CD14-positive monocyte (primary cell): ENCODE measurements at regions not wholly inside any gene's neighbourhood (a gene's known extent, or its start where the extent isn't known, plus 50 kb on each side); places are given as distances from the start of the nearest gene placed in this dataset.

ENCODE experiments used
- DNase-seq, 3 donors: peaks; one replicate each; pipeline ENCODE4 v3.0.0-alpha.2; 2011 to 2022
- H2AFZ ChIP-seq: 2 replicates; pipeline ENCODE4 v1.6.0; 2012; ENCODE audit warnings: mild to moderate bottlenecking, low read depth, low read length, inconsistent platforms; ENCODE audit not compliant: insufficient read depth, poor library complexity, severe bottlenecking
- H3K27ac ChIP-seq, 2 donors: 1 replicate in 1 of 2; 2 replicates in 1 of 2; pipeline ENCODE4 v1.5.1; 2012 to 2013; ENCODE audit warnings: low read length in 2 of 2, control low read depth in 1 of 2, inconsistent platforms in 1 of 2, low read depth in 1 of 2, mild to moderate bottlenecking in 1 of 2
- H3K27me3 ChIP-seq, 2 donors: one replicate each; pipeline versions ENCODE4 v1.6.0 to v1.6.1; 2011 to 2013; ENCODE audit warnings: low read length in 2 of 2; ENCODE audit not compliant: control insufficient read depth in 2 of 2, insufficient read depth in 2 of 2
- H3K36me3 ChIP-seq, 2 donors: replicated peaks in 1 of 2; 1 replicate in 1 of 2; 2 replicates in 1 of 2; pipeline versions ENCODE4 v1.5.1 to v1.6.1; 2012 to 2013; ENCODE audit warnings: low read length in 2 of 2, control low read depth in 1 of 2, inconsistent platforms in 1 of 2, mild to moderate bottlenecking in 1 of 2; ENCODE audit not compliant: insufficient read depth in 2 of 2, control insufficient read depth in 1 of 2
- H3K4me1 ChIP-seq, 2 donors: 1 replicate in 1 of 2; 2 replicates in 1 of 2; pipeline versions ENCODE4 v1.5.1 to v1.6.1; 2012 to 2013; ENCODE audit warnings: low read length in 2 of 2, control low read depth in 1 of 2, inconsistent platforms in 1 of 2, mild to moderate bottlenecking in 1 of 2, moderate library complexity in 1 of 2; ENCODE audit not compliant: insufficient read depth in 2 of 2, control insufficient read depth in 1 of 2
- H3K4me2 ChIP-seq: replicated peaks from 2 replicates; pipeline ENCODE3; 2012; ENCODE audit warnings: low read length, moderate library complexity, mild to moderate bottlenecking; ENCODE audit not compliant: poor library complexity, severe bottlenecking; ENCODE audit errors: extremely low read depth
- H3K4me3 ChIP-seq, 3 experiments: fragments of 200-600 bp in 1 of 3; sonication (generic) in 1 of 3; replicated peaks in 1 of 3; 1 replicate in 2 of 3; 2 replicates in 1 of 3; pipeline ENCODE4 v1.5.1; 2011 to 2013; ENCODE audit warnings: low read length in 3 of 3, mild to moderate bottlenecking in 3 of 3, control low read depth in 2 of 3, low read depth in 2 of 3, inconsistent platforms in 1 of 3, moderate library complexity in 1 of 3
- H3K79me2 ChIP-seq: 2 replicates; pipeline ENCODE4 v1.6.0; 2012; ENCODE audit warnings: mild to moderate bottlenecking, control low read depth, inconsistent platforms, low read length, moderate library complexity; ENCODE audit not compliant: insufficient read depth
- H3K9ac ChIP-seq: 2 replicates; pipeline ENCODE4 v1.6.0; 2017; ENCODE audit warnings: low read length, mild to moderate bottlenecking; ENCODE audit not compliant: insufficient read depth, poor library complexity, severe bottlenecking
- H3K9me3 ChIP-seq, 2 donors: replicated peaks in 1 of 2; 1 replicate in 1 of 2; 2 replicates in 1 of 2; pipeline versions ENCODE4 v1.5.1 to v1.6.1; 2012 to 2013; ENCODE audit warnings: low read length in 2 of 2, control low read depth in 1 of 2; ENCODE audit not compliant: control insufficient read depth in 1 of 2, insufficient read depth in 1 of 2
- H4K20me1 ChIP-seq: 2 replicates; pipeline ENCODE4 v1.6.0; 2012; ENCODE audit warnings: mild to moderate bottlenecking, low read length, control low read depth, moderate library complexity; ENCODE audit not compliant: insufficient read depth
- H3K27ac Mint-ChIP-seq, 7 donors: one replicate each; pipeline ENCODE4 v1.8.0; 2020; ENCODE audit warnings: mild to moderate bottlenecking in 7 of 7, mixed read lengths in 7 of 7, moderate library complexity in 6 of 7, inconsistent platforms in 2 of 7
- H3K27me3 Mint-ChIP-seq, 3 donors: one replicate each; pipeline ENCODE4 v1.8.0; 2021 to 2022; ENCODE audit warnings: low read depth in 3 of 3, mild to moderate bottlenecking in 3 of 3, mixed read lengths in 3 of 3, moderate library complexity in 3 of 3, inconsistent platforms in 1 of 3
- H3K36me3 Mint-ChIP-seq, 2 donors: one replicate each; pipeline ENCODE4 v1.8.0; 2020; ENCODE audit warnings: mixed read lengths in 2 of 2, inconsistent platforms in 1 of 2, mild to moderate bottlenecking in 1 of 2
- H3K4me1 Mint-ChIP-seq: one replicate; pipeline ENCODE4 v1.8.0; 2020; ENCODE audit warnings: mild to moderate bottlenecking, mixed read lengths
- H3K4me3 Mint-ChIP-seq, 2 donors: one replicate each; pipeline ENCODE4 v1.8.0; 2020; ENCODE audit warnings: mild to moderate bottlenecking in 2 of 2, mixed read lengths in 2 of 2, moderate library complexity in 1 of 2
- H3K9me3 Mint-ChIP-seq, 7 donors: one replicate each; pipeline ENCODE4 v1.8.0; 2020 to 2022; ENCODE audit warnings: mixed read lengths in 7 of 7, mild to moderate bottlenecking in 6 of 7, moderate library complexity in 6 of 7, inconsistent platforms in 2 of 7
- CTCF ChIP-seq: fragments of 200-600 bp; IDR thresholded peaks from one replicate; pipeline ENCODE4 v1.8.0; 2022; ENCODE audit warnings: antibody characterized with exemption, mild to moderate bottlenecking
- WGBS: methylation state at CpG from one replicate; pipeline ENCODE4 v1.1.5; 2013; ENCODE audit warnings: missing lambda C conversion rate; ENCODE audit not compliant: insufficient coverage; 5-methylcytosine and 5-hydroxymethylcytosine counted together
- intact Hi-C, 2 donors: fragments of 100-400 bp; cut with micrococcal nuclease; formaldehyde crosslinking; loops; one replicate each; pipeline versions ENCODE4 v1.15.0 to v1.15.1; 2023

GRCh38 chr1:90807329-90807728 lies 90.2 kb upstream of the BARHL2 start:
- Mint-ChIP-seq H3K27me3 (peaks cover 3 to 13% (median 7%) of the 10 kb centered on the region in 3 donors), H3K4me3 (no peak overlapping the region), H3K27ac (no peak overlapping the region), H3K4me1 (no peaks in the 10 kb centered on the region), H3K36me3 (no peaks in the 10 kb centered on the region), H3K9me3 (peaks cover 3 to 15% (median 9%) of the 10 kb centered on the region in 7 donors)
- Histone ChIP-seq H3K9me3 (no peaks in the 10 kb centered on the region), H3K9ac (no peak overlapping the region), H2AFZ (no peak overlapping the region), H3K27ac (no peak overlapping the region), H4K20me1 (no peaks in the 10 kb centered on the region), H3K27me3 (no peaks in the 10 kb centered on the region), H3K4me3 (no peak overlapping the region), H3K4me1 (no peaks in the 10 kb centered on the region), H3K4me2 (no peak overlapping the region), H3K36me3 (no peaks in the 10 kb centered on the region), H3K79me2 (no peaks in the 10 kb centered on the region)
- intact Hi-C loops = no loop called here
- DNase-seq = no peak
- TF ChIP-seq CTCF = no peak

GRCh38 chr1:90802622-90803021 lies 85.5 kb upstream of the BARHL2 start:
- no peaks in the 10 kb centered on the region for H3K9me3 ChIP-seq
- 100% methylated on average over 1 of the region's 1 CpG for WGBS
- H3K9ac ChIP-seq = no peak overlapping the region
- no peak overlapping the region for H3K4me3 Mint-ChIP-seq
- no peak overlapping the region for H3K4me3 ChIP-seq
- H3K9me3 Mint-ChIP-seq = peaks cover 3 to 12% (median 9%) of the 10 kb centered on the region in 7 donors
- H3K4me1 ChIP-seq = no peaks in the 10 kb centered on the region
- H4K20me1 ChIP-seq = no peaks in the 10 kb centered on the region
- no peak overlapping the region for H3K27ac Mint-ChIP-seq
- intact Hi-C loops = no loop called here
- no peaks in the 10 kb centered on the region for H3K79me2 ChIP-seq
- no peak for DNase-seq
- peaks cover 0 to 2% of the 10 kb centered on the region in 2 donors for H3K27me3 ChIP-seq
- H3K27me3 Mint-ChIP-seq = peaks cover 3 to 16% (median 14%) of the 10 kb centered on the region in 3 donors
- H2AFZ ChIP-seq = no peak overlapping the region
- no peak overlapping the region for H3K4me2 ChIP-seq
- no peaks in the 10 kb centered on the region for H3K36me3 ChIP-seq
- no peaks in the 10 kb centered on the region for H3K36me3 Mint-ChIP-seq
- no peaks in the 10 kb centered on the region for H3K4me1 Mint-ChIP-seq
- TF ChIP-seq CTCF = no peak
- H3K27ac ChIP-seq = no peak overlapping the region
